ENCODE measurements at regions not wholly inside any gene's neighbourhood (a gene's known extent, or its start where the extent isn't known, plus 50 kb on each side); places are given as distances from the start of the nearest gene placed in this dataset.

DNA sequence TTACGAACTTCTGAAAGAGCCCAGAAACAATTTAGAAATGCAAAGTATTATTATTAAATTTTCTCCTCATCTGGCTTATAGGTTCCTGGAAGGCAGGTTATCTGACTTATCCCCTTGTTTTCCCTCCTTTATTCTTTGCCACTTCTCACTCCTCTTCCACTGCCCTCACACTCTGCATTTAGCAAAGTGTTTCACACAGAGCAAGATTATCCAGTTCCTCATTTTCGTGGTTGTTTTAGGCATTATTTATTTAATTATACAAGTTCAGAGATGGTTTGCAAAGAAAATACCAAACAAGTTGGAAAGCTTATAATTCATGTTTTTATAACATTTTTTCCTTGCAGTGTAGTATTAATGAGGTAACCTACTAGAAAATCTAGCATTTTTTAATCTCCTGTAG lies 544.9 kb downstream of the NSUN3 start:
- DNase-seq (ENCODE audit: low spot score): no peak
- H3K27ac ChIP-seq (ENCODE audit: low read depth, low read length, poor library complexity, severe bottlenecking): no peak overlapping the region
- POLR2A ChIA-PET (ENCODE audit: low non-redundant PET): interaction anchor here (0.5 kb wide), 1 partner anchor 45 kb away, joined by 3 read pairs; no protein-coding TSS in a partner anchor
- no peaks in the 10 kb centered on the region for H3K4me1 ChIP-seq (ENCODE audit: insufficient read depth, low read length, poor library complexity, severe bottlenecking)
- no peaks in the 10 kb centered on the region for H3K36me3 ChIP-seq (ENCODE audit: insufficient read depth, low read length, poor library complexity, severe bottlenecking)
- H3K27me3 ChIP-seq (replicated peaks; ENCODE audit: insufficient read depth, low read depth, low read length, poor library complexity): no peaks in the 10 kb centered on the region
- H3K4me3 ChIP-seq (ENCODE audit: low read depth, low read length, poor library complexity, severe bottlenecking): no peak overlapping the region
- CTCF ChIA-PET: no interaction called here
- no TSS peak for BruUV-seq (replicated peaks)
- H3K9me3 ChIP-seq (ENCODE audit: low read depth, low read length, poor library complexity, severe bottlenecking): no peaks in the 10 kb centered on the region
- TF ChIP-seq, protein P1, sequence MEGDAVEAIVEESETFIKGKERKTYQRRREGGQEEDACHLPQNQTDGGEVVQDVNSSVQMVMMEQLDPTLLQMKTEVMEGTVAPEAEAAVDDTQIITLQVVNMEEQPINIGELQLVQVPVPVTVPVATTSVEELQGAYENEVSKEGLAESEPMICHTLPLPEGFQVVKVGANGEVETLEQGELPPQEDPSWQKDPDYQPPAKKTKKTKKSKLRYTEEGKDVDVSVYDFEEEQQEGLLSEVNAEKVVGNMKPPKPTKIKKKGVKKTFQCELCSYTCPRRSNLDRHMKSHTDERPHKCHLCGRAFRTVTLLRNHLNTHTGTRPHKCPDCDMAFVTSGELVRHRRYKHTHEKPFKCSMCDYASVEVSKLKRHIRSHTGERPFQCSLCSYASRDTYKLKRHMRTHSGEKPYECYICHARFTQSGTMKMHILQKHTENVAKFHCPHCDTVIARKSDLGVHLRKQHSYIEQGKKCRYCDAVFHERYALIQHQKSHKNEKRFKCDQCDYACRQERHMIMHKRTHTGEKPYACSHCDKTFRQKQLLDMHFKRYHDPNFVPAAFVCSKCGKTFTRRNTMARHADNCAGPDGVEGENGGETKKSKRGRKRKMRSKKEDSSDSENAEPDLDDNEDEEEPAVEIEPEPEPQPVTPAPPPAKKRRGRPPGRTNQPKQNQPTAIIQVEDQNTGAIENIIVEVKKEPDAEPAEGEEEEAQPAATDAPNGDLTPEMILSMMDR (conservative IDR thresholded peaks at IDR 0.05; ENCODE audit: low read depth, low read length): no peak
- TF ChIP-seq EZH2 (IDR thresholded peaks at IDR 0.05; ENCODE audit: borderline replicate concordance, low read depth, low read length, poor library complexity, severe bottlenecking): no peak
- intact Hi-C loops (cut with micrococcal nuclease; ENCODE audit: unreplicated experiment): no loop called here

DNA sequence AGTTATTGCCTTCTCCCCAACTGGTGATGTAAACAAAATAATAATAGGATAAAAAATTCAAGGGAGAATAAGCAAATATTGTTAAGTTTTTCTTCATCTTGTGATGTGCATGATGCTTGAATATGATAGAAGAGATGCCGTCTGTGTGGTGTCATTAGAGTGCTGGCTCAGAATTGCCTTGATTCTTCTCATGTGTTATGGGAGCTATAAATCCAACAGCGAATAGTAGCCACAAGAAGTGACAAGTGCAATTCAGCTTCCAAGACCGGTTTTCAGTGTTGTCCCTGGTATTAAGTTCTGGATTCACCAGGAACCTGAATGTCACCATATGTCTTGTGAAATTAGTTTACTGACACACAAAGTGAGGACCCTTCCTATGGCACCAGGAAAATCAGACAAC lies 547.0 kb downstream of the NSUN3 start:
- Histone ChIP-seq H3K27ac (ENCODE audit: low read depth, low read length, poor library complexity, severe bottlenecking) (no peak overlapping the region), H3K4me1 (ENCODE audit: insufficient read depth, low read length, poor library complexity, severe bottlenecking) (no peaks in the 10 kb centered on the region), H3K27me3 (replicated peaks; ENCODE audit: insufficient read depth, low read depth, low read length, poor library complexity) (no peaks in the 10 kb centered on the region), H3K36me3 (ENCODE audit: insufficient read depth, low read length, poor library complexity, severe bottlenecking) (no peaks in the 10 kb centered on the region), H3K9me3 (ENCODE audit: low read depth, low read length, poor library complexity, severe bottlenecking) (no peaks in the 10 kb centered on the region), H3K4me3 (ENCODE audit: low read depth, low read length, poor library complexity, severe bottlenecking) (no peak overlapping the region)
- POLR2A ChIA-PET (ENCODE audit: low non-redundant PET): no interaction called here
- TF ChIP-seq EZH2 (IDR thresholded peaks at IDR 0.05; ENCODE audit: borderline replicate concordance, low read depth, low read length, poor library complexity, severe bottlenecking): no peak
- TF ChIP-seq, protein P1 (conservative IDR thresholded peaks at IDR 0.05; ENCODE audit: low read depth, low read length): no peak
- intact Hi-C loops (cut with micrococcal nuclease; ENCODE audit: unreplicated experiment): no loop called here
- CTCF ChIA-PET: no interaction called here
- no peak for DNase-seq (ENCODE audit: low spot score)
- BruUV-seq (replicated peaks): no TSS peak

DNA sequence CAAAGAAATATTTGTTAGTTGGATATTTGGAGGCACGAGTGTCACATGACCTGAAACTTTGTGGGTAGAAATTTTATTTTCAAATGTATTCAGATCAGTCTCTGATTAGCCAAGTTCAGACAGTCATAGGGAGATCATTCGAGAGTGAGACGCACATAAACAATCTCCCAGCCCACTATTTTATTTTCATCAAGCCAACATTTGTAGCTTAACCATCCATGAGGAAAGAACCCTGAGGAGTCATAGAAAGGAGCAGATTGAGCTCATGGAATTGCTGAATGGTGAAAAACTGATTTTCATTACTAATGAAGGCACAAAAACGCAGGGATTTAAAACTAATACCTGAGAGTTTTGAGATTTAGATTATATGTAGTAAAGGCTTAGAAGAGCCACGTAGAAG lies 548.7 kb downstream of the NSUN3 start:
- no peak for DNase-seq (ENCODE audit: low spot score)
- no peak overlapping the region for H3K27ac ChIP-seq (ENCODE audit: low read depth, low read length, poor library complexity, severe bottlenecking)
- H3K9me3 ChIP-seq (ENCODE audit: low read depth, low read length, poor library complexity, severe bottlenecking): no peaks in the 10 kb centered on the region
- ChIA-PET CTCF (interaction anchor here (0.6 kb wide), 1 partner anchor 110 kb away, joined by 3 read pairs; no protein-coding TSS in a partner anchor), POLR2A (ENCODE audit: low non-redundant PET) (no interaction called here)
- intact Hi-C loops (cut with micrococcal nuclease; ENCODE audit: unreplicated experiment): no loop called here
- TF ChIP-seq, protein P1 (conservative IDR thresholded peaks at IDR 0.05; ENCODE audit: low read depth, low read length): no peak
- TF ChIP-seq EZH2 (IDR thresholded peaks at IDR 0.05; ENCODE audit: borderline replicate concordance, low read depth, low read length, poor library complexity, severe bottlenecking): no peak
- H3K27me3 ChIP-seq (replicated peaks; ENCODE audit: insufficient read depth, low read depth, low read length, poor library complexity): no peaks in the 10 kb centered on the region
- no peaks in the 10 kb centered on the region for H3K36me3 ChIP-seq (ENCODE audit: insufficient read depth, low read length, poor library complexity, severe bottlenecking)
- no peaks in the 10 kb centered on the region for H3K4me1 ChIP-seq (ENCODE audit: insufficient read depth, low read length, poor library complexity, severe bottlenecking)
- BruUV-seq (replicated peaks): no TSS peak
- H3K4me3 ChIP-seq (ENCODE audit: low read depth, low read length, poor library complexity, severe bottlenecking): no peak overlapping the region

Measured in A673 (cell line).